Fibroblast of lung (primary cell): ENCODE measurements at regions not wholly inside any gene's neighbourhood (a gene's known extent, or its start where the extent isn't known, plus 50 kb on each side); places are given as distances from the start of the nearest gene placed in this dataset.

ENCODE experiments used
- DNase-seq, 2 donors: peaks; one replicate each; pipeline versions ENCODE4 v3.0.0 to v3.0.0-alpha.2; 2010; ENCODE audit warnings: low read depth in 2 of 2
- H2AFZ ChIP-seq: 2 replicates; pipeline ENCODE4 v1.5.1; 2012; ENCODE audit warnings: low read length, control low read depth, inconsistent platforms
- H3K27ac ChIP-seq: 2 replicates; pipeline ENCODE4 v1.5.1; 2011; ENCODE audit warnings: low read length, control low read depth; ENCODE audit not compliant: insufficient read depth
- H3K27me3 ChIP-seq: 2 replicates; pipeline ENCODE4 v1.5.1; 2011; ENCODE audit warnings: mild to moderate bottlenecking, low read length; ENCODE audit not compliant: control insufficient read depth, insufficient read depth
- H3K36me3 ChIP-seq: 2 replicates; pipeline ENCODE4 v1.5.1; 2011; ENCODE audit warnings: low read length; ENCODE audit not compliant: control insufficient read depth, insufficient read depth
- H3K4me1 ChIP-seq: 2 replicates; pipeline ENCODE4 v1.5.1; 2011; ENCODE audit warnings: low read length; ENCODE audit not compliant: control insufficient read depth, insufficient read depth; ENCODE audit errors: extremely low read depth
- H3K4me2 ChIP-seq: 2 replicates; pipeline ENCODE4 v1.5.1; 2011; ENCODE audit warnings: low read length, control low read depth; ENCODE audit not compliant: insufficient read depth; ENCODE audit errors: extremely low read depth
- H3K4me3 ChIP-seq, 4 experiments: fragments of 200-600 bp in 1 of 4; sonication (generic) in 1 of 4; replicated peaks in 1 of 4; 2 replicates each; pipeline ENCODE4 v1.5.1; 2011 to 2016; ENCODE audit warnings: low read length in 4 of 4, low read depth in 3 of 4, mild to moderate bottlenecking in 3 of 4, control low read depth in 2 of 4, inconsistent platforms in 1 of 4, mixed read lengths in 1 of 4; ENCODE audit not compliant: insufficient read depth in 1 of 4; ENCODE audit errors: control extremely low read depth in 1 of 4
- H3K79me2 ChIP-seq: 2 replicates; pipeline ENCODE4 v1.5.1; 2012; ENCODE audit warnings: mild to moderate bottlenecking, low read length, inconsistent platforms; ENCODE audit not compliant: control insufficient read depth, insufficient read depth
- H3K9ac ChIP-seq: 2 replicates; pipeline ENCODE4 v1.5.1; 2011; ENCODE audit warnings: mild to moderate bottlenecking, low read length, control low read depth; ENCODE audit not compliant: insufficient read depth
- H3K9me3 ChIP-seq: 2 replicates; pipeline ENCODE4 v1.5.1; 2012; ENCODE audit warnings: low read depth, low read length; ENCODE audit not compliant: control insufficient read depth, insufficient read depth
- H4K20me1 ChIP-seq: 2 replicates; pipeline ENCODE4 v1.5.1; 2011; ENCODE audit warnings: low read length; ENCODE audit not compliant: control insufficient read depth, insufficient read depth; ENCODE audit errors: extremely low read depth
- CTCF ChIP-seq, 2 donors: IDR thresholded peaks in 1 of 2; conservative IDR thresholded peaks in 1 of 2; 1 replicate in 1 of 2; 2 replicates in 1 of 2; pipeline ENCODE4 v1.5.1; 2011 to 2012; ENCODE audit warnings: low read length in 2 of 2, control low read depth in 1 of 2, inconsistent platforms in 1 of 2, low read depth in 1 of 2, mild to moderate bottlenecking in 1 of 2
- EZH2 ChIP-seq: IDR thresholded peaks from 2 replicates; pipeline ENCODE4 v1.5.1; 2012; ENCODE audit warnings: low read length, control low read depth, mild to moderate bottlenecking; ENCODE audit errors: missing control alignments

GRCh38 chr7:51451751-51452476, 135.3 kb upstream of the COBL start:
- Histone ChIP-seq H3K79me2 (no peaks in the 10 kb centered on the region), H2AFZ (no peak overlapping the region), H3K4me3 (no peak overlapping the region), H3K9ac (no peak overlapping the region), H3K36me3 (no peaks in the 10 kb centered on the region), H4K20me1 (no peaks in the 10 kb centered on the region), H3K4me2 (no peak overlapping the region), H3K27me3 (no peaks in the 10 kb centered on the region), H3K4me1 (no peaks in the 10 kb centered on the region), H3K9me3 (no peaks in the 10 kb centered on the region), H3K27ac (no peak overlapping the region)
- TF ChIP-seq CTCF (conservative IDR thresholded peaks at IDR 0.05 in 1 of 2, IDR thresholded peaks at IDR 0.05 in 1 of 2; ENCODE audit: low read depth in 1 of 2, low read length in 2 of 2): no peak
- TF ChIP-seq EZH2: no peak
- no peak for DNase-seq

DNA sequence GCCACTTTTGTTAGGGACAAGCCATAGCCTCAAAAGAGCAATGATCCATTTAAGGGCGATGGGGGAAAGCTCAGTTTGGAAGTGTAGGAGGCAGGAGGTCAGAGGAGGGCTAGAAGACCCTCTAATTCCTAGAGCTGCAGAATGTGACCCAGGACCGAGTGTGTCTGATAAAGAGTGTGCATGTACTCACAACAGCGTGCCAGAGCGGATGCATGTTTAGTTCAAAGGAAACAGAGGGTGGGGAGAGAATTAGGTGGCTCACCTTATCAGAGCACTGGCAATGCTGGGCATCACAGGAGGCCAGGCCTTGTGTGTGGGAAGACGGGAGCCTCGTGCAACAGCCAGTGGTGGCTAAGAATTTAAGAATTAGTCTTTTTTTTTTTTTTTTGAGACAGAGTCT, 133.9 kb upstream of the COBL start:
- no peak overlapping the region for H3K4me2 ChIP-seq
- no peak overlapping the region for H3K27ac ChIP-seq
- no peak overlapping the region for H2AFZ ChIP-seq
- no peaks in the 10 kb centered on the region for H3K36me3 ChIP-seq
- H3K4me1 ChIP-seq: no peaks in the 10 kb centered on the region
- no peak overlapping the region for H3K4me3 ChIP-seq
- no peak for DNase-seq
- H4K20me1 ChIP-seq: no peaks in the 10 kb centered on the region
- H3K9ac ChIP-seq: no peak overlapping the region
- no peaks in the 10 kb centered on the region for H3K9me3 ChIP-seq
- H3K27me3 ChIP-seq: no peaks in the 10 kb centered on the region
- TF ChIP-seq CTCF (conservative IDR thresholded peaks at IDR 0.05 in 1 of 2, IDR thresholded peaks at IDR 0.05 in 1 of 2; ENCODE audit: low read depth in 1 of 2, low read length in 2 of 2) (no peak), EZH2 (no peak)
- H3K79me2 ChIP-seq: no peaks in the 10 kb centered on the region

GRCh38 chr7:51446785-51447184, 130.2 kb upstream of the COBL start:
- no peak for DNase-seq
- H3K4me3 ChIP-seq: no peak overlapping the region

More at GRCh38 chr7:51446785-51447184, 130.2 kb upstream of the COBL start:
- H3K9me3 ChIP-seq: no peaks in the 10 kb centered on the region
- no peak overlapping the region for H2AFZ ChIP-seq
- no peaks in the 10 kb centered on the region for H3K4me1 ChIP-seq
- TF ChIP-seq CTCF (conservative IDR thresholded peaks at IDR 0.05 in 1 of 2, IDR thresholded peaks at IDR 0.05 in 1 of 2; ENCODE audit: low read depth in 1 of 2, low read length in 2 of 2): no peak
- no peaks in the 10 kb centered on the region for H3K36me3 ChIP-seq
- H3K27ac ChIP-seq: no peak overlapping the region
- H3K79me2 ChIP-seq: no peaks in the 10 kb centered on the region
- no peaks in the 10 kb centered on the region for H3K27me3 ChIP-seq
- H4K20me1 ChIP-seq: no peaks in the 10 kb centered on the region
- no peak overlapping the region for H3K4me2 ChIP-seq
- H3K9ac ChIP-seq: no peak overlapping the region
